HG02970 (cell line): ENCODE measurements at regions not wholly inside any gene's neighbourhood (a gene's known extent, or its start where the extent isn't known, plus 50 kb on each side); places are given as distances from the start of the nearest gene placed in this dataset.

ENCODE experiments used
- ATAC-seq: cut with Tn5 transposase; IDR thresholded peaks from one replicate; pipeline ENCODE4 v1.9.1; 2021; ENCODE audit warnings: mild to moderate bottlenecking, moderate library complexity, moderate number of reproducible peaks; ENCODE audit not compliant: unreplicated experiment, low FRiP score

- ATAC-seq = no peak
These were observed 170.5 kb upstream of the LRIG1 start for GRCh38 chr3:66671291-66671690.

GRCh38 chr3:66672830-66673229 is 172.0 kb upstream of the LRIG1 start:
- no peak for ATAC-seq

- ATAC-seq = no peak
These were observed 172.5 kb upstream of the LRIG1 start for GRCh38 chr3:66673293-66673692.

GRCh38 chr3:66675366-66675765 is 174.5 kb upstream of the LRIG1 start:
- no peak for ATAC-seq

GRCh38 chr3:66692042-66692765 is 191.4 kb upstream of the LRIG1 start:
- ATAC-seq = no peak

GRCh38 chr3:66692766-66693150 is 191.9 kb upstream of the LRIG1 start:
- no peak for ATAC-seq

- no peak for ATAC-seq
These were observed 192.7 kb upstream of the LRIG1 start for GRCh38 chr3:66693461-66694031.

- ATAC-seq = no peak
These were observed 201.3 kb upstream of the LRIG1 start for GRCh38 chr3:66702126-66702525.

GRCh38 chr3:66703501-66703900 is 202.7 kb upstream of the LRIG1 start:
- ATAC-seq = no peak

GRCh38 chr3:66705076-66705475 is 204.3 kb upstream of the LRIG1 start:
- ATAC-seq = no peak

- no peak for ATAC-seq
These were observed 206.1 kb upstream of the LRIG1 start for GRCh38 chr3:66706890-66707289.

- ATAC-seq = no peak
These were observed 208.7 kb upstream of the LRIG1 start for GRCh38 chr3:66709532-66709931.

GRCh38 chr3:66712210-66712609 is 211.4 kb upstream of the LRIG1 start:
- no peak for ATAC-seq

GRCh38 chr3:66713921-66714320 is 213.1 kb upstream of the LRIG1 start:
- ATAC-seq = no peak

GRCh38 chr3:66715806-66716205 is 215.0 kb upstream of the LRIG1 start:
- ATAC-seq = no peak

- ATAC-seq = no peak
These were observed 217.0 kb upstream of the LRIG1 start for GRCh38 chr3:66717806-66718205.

- ATAC-seq = no peak
These were observed 219.1 kb upstream of the LRIG1 start for GRCh38 chr3:66719796-66720356.

- ATAC-seq = no peak
These were observed 219.7 kb upstream of the LRIG1 start for GRCh38 chr3:66720508-66720907.

- ATAC-seq = no peak
These were observed 221.9 kb upstream of the LRIG1 start for GRCh38 chr3:66722675-66723074.

- no peak for ATAC-seq
These were observed 222.4 kb upstream of the LRIG1 start for GRCh38 chr3:66723231-66723630.

GRCh38 chr3:66729687-66730393 is 229.0 kb upstream of the LRIG1 start:
- no peak for ATAC-seq
